VCaP (cell line): ENCODE measurements at regions not wholly inside any gene's neighbourhood (a gene's known extent, or its start where the extent isn't known, plus 50 kb on each side); places are given as distances from the start of the nearest gene placed in this dataset.

Experiments
- H3K27ac ChIP-seq: fragments of 450-650 bp; 2 replicates; pipeline ENCODE4 v1.5.1; 2017
- TF ChIP-seq, protein P1 (sequence below): fragments of 450-650 bp; conservative IDR thresholded peaks from 2 replicates; pipeline ENCODE4 v1.5.1; 2017; ENCODE audit warnings: mild to moderate bottlenecking, moderate library complexity

DNA sequence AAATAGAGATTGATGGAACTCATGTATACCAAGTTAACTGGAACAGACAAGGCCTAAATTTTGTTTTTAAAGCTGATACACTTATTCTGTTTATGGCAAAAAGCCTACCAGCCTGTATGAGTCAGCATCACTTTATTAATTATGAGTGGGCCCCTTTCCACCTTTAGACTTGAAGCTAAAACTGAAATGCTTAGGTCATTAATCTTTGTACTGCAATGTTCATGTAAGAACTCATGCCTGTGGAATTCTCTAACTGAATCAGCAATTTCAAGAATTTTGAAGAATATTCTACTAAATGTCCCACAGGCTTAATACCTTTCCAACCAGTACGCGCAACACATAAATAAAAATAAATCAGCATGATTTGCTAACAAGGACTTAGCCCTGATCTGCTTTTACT lies 140.2 kb upstream of the PHACTR1 start:
- no peak overlapping the region for H3K27ac ChIP-seq
- TF ChIP-seq, protein P1, sequence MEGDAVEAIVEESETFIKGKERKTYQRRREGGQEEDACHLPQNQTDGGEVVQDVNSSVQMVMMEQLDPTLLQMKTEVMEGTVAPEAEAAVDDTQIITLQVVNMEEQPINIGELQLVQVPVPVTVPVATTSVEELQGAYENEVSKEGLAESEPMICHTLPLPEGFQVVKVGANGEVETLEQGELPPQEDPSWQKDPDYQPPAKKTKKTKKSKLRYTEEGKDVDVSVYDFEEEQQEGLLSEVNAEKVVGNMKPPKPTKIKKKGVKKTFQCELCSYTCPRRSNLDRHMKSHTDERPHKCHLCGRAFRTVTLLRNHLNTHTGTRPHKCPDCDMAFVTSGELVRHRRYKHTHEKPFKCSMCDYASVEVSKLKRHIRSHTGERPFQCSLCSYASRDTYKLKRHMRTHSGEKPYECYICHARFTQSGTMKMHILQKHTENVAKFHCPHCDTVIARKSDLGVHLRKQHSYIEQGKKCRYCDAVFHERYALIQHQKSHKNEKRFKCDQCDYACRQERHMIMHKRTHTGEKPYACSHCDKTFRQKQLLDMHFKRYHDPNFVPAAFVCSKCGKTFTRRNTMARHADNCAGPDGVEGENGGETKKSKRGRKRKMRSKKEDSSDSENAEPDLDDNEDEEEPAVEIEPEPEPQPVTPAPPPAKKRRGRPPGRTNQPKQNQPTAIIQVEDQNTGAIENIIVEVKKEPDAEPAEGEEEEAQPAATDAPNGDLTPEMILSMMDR, result no peak

DNA sequence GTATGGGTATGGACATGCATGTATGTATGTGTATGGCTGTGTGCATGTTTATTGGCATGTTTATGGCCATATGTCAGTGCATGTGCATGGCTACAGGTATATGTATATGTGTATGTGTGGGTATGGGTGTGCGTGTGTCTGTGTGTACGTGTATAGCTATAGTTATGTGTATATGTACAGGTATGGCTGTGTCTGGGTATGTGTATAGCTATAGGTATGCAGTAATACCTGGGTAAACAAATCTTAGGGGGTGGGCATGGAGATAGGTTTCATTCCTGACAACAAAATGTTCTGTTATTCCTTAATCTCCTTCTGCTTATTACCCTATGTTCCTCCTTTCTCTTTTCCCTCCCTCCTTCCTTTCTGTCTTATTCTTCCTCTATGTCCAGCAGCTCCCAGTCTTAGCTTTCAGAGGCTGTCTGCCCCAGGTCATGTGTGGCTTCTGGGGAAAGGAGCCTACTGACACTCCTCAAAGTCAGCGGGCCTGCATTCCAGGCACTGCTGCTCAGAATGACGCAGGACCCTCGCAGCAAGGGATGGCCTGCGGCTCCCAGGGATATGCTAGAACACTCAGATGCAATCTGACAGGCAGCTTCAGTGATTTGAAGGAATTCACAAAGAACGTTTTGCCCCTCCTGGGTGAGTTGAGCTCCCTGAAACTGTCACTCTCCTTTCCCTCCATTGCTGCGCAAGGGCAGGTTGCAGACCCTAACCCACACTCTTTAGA lies 139.3 kb upstream of the PHACTR1 start:
- no peak overlapping the region for H3K27ac ChIP-seq
- TF ChIP-seq, protein P1, result no peak

DNA sequence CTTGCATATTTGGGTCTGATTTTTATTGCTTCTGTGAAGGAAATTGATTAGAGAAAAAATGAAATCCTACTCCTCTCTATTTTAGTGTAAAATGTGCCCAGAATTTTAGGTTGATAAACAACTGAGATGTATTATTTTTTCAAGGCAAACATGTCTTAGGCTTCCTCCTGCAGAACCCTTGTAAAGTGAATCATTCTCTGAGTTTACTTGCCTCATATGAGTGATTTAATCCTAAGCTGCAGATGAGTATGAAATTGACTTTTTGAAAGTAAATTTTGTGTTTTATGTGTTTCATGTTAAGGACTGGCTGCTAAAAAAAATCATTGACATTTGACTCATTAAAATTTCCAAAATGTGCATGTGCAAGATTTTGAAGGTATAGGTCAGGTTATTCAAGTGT lies 138.5 kb upstream of the PHACTR1 start:
- TF ChIP-seq, protein P1, result no peak
- no peak overlapping the region for H3K27ac ChIP-seq

DNA sequence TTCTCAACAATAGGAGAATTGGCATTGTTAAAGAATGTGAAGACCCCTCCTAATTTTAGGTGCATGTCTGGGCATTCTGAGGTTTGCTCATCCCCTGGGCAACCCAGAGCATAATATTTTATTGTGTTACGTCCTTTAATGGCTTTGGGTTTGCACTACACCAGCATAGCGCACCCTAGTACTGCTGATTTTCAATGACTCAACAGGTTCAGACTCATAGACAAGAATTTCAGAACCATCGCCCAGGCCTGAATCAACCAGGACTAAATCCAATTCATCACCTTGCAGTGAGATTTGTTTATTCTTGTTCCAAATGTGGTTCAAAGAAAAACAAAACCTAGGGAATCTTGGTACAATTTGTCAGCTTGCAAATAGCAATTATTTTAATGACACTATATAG lies 137.8 kb upstream of the PHACTR1 start:
- TF ChIP-seq, protein P1, result no peak
- H3K27ac ChIP-seq, result no peak overlapping the region

DNA sequence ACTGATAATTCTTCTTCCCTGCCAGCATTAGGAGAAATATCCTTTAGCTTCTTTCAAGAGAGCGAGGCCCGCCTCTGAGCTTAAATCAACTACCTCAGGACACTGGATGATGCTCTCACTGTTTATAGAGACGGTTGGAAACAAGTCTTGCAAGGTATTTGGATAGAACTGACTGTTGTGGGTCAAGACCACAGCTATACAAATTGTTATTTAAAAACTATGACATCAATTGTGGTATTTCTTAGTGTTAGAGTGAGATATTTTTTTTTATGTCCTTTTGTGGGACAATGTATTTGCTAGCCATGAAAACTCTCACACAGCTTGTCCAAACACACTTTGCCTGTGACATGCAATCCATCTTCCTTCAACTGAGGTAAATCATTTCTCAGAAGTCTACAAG lies 136.3 kb upstream of the PHACTR1 start:
- TF ChIP-seq, protein P1, result no peak
- no peak overlapping the region for H3K27ac ChIP-seq

DNA sequence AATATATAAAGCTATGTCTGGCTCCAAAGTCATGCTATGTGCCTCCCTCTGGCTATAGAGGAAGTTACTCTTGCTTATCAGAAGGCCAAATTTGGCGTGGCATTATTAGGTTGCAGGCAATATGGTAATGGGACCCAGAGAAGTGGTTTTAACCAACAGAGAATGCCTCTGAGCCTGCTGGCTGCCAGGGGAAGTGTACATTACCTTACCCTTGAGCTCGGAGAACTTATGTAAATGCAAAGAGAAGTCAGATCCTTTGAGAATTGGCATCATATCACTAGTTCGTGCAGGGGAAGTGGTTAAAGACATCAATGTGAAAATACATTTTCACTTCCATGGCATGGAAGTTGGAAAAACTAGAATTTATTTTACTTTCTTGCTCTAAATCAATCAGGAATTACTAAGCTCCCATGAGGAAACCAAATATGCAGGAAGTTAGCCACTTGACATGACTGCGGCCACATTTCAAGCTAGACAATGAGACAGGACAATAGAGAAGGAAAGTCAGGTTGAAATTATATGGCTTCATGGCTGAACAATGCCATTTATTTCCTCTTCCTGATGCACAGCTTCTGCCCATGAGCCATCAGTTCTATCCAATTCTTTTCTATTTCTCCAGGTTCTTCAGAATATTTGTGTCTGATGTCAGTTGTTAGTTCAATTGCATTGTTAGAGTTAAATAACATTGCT lies 134.0 kb upstream of the PHACTR1 start:
- H3K27ac ChIP-seq, result no peak overlapping the region
- TF ChIP-seq, protein P1, result no peak

DNA sequence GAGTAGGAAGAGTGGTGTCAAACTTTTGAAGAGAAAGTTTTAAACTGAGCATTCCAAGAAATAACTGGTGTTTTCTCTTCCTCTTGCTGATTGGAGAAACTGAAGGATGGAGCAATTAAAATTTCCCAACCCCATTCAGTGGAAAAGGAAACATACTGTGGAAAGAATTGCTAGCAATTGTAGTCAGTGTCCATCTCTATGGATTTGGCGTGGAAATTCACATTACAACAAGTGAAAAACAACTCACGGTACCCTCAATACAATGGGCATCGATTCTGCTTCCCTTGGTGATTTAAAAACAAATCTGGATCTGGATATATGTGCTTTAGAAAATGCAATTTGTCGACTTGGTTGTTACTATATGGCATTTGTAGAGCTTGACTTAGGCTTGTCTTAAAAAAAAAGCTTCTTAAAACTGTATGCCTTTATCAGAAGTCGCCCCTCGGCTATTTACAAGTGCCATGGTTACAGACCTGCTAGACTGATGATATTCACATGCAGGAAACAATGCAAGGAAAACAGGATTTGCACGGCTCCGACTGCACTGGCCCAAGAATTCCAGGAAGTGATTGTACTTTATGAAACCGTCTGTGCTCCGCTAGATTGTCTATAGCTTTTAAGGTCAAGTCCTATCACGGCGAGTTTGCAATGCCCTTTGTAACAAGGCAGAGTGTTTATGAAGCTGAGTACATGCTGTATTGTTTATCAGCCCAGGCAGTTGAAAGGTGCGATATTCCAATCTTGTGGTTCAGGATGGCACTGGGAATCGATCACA lies 131.7 kb upstream of the PHACTR1 start:
- TF ChIP-seq, protein P1, result no peak
- H3K27ac ChIP-seq, result no peak overlapping the region
